ENCODE measurements at regions not wholly inside any gene's neighbourhood (a gene's known extent, or its start where the extent isn't known, plus 50 kb on each side); places are given as distances from the start of the nearest gene placed in this dataset.

DNA sequence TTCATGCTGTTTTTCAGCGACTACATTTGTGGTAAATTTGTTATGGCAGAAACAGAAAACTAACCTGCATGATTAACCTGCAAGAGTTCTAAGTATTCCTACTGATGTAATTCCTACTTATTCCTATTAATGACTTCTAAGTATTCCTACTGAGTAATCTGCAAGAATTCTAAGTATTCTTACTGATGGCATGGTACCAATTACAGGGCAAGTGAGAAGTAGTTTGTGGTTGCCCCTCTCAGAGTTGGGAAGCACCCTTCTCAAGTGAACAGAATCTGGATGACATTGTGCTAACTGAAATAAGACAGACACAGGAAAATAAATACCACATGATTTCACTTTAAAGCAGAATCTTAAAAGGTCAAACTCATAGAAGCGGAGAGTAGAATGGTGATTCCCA, 100.9 kb upstream of the CPNE8 start:
- no peaks in the 10 kb centered on the region for H3K9me3 Mint-ChIP-seq
- DNase-seq = no peak
- Histone ChIP-seq H2BK5ac (ENCODE audit: insufficient read length, low read length) (no peak overlapping the region), H2AFZ (ENCODE audit: low read length) (no peak overlapping the region), H3K14ac (ENCODE audit: insufficient read depth, low read length) (no peak overlapping the region), H2BK120ac (ENCODE audit: low read depth, low read length, poor library complexity, severe bottlenecking) (no peak overlapping the region), H3K4me2 (ENCODE audit: insufficient read depth, insufficient read length, low read length) (no peak overlapping the region), H3K18ac (ENCODE audit: insufficient read length, low read depth, low read length) (no peak overlapping the region), H4K20me1 (ENCODE audit: control insufficient read depth, insufficient read depth, insufficient read length) (no peaks in the 10 kb centered on the region), H3K79me1 (ENCODE audit: insufficient read depth, low read depth, low read length, poor library complexity, severe bottlenecking) (no peaks in the 10 kb centered on the region), H4K8ac (replicated peaks; ENCODE audit: insufficient read length, low read depth, low read length) (no peak overlapping the region), H3K27me3 (ENCODE audit: insufficient read depth, low read length) (no peaks in the 10 kb centered on the region), H2AK5ac (ENCODE audit: insufficient read length, low read length) (no peak overlapping the region), H3T11ph (ENCODE audit: low read length) (no peak overlapping the region), H3K4ac (ENCODE audit: low read depth, low read length) (no peak overlapping the region), H2BK12ac (ENCODE audit: insufficient read length, low read depth, low read length) (no peak overlapping the region), H2BK15ac (ENCODE audit: low read depth, low read length) (no peak overlapping the region), H3K56ac (ENCODE audit: insufficient read length, low read depth, low read length) (no peak overlapping the region), H3K23me2 (ENCODE audit: insufficient read length, low read depth, low read length, poor library complexity, severe bottlenecking) (no peaks in the 10 kb centered on the region), H4K5ac (ENCODE audit: insufficient read length, low read depth, low read length) (no peak overlapping the region), H3K9ac (ENCODE audit: extremely low read depth, insufficient read length, low read length) (no peak overlapping the region), H2BK20ac (ENCODE audit: low read depth, low read length, poor library complexity, severe bottlenecking) (no peak overlapping the region), H3K9me3 (ENCODE audit: control insufficient read depth, low read depth, low read length) (no peaks in the 10 kb centered on the region), H3K79me2 (ENCODE audit: insufficient read depth, low read length) (no peaks in the 10 kb centered on the region), H4K91ac (ENCODE audit: insufficient read length, low read depth, low read length) (no peak overlapping the region), H3K4me1 (ENCODE audit: insufficient read depth, low read length) (no peaks in the 10 kb centered on the region), H3K27ac (ENCODE audit: insufficient read length, low read depth, low read length) (no peak overlapping the region), H3K23ac (ENCODE audit: insufficient read length, low read depth, low read length) (no peak overlapping the region)
- no CpG with 5 or more reads among the region's 2 CpGs for WGBS (ENCODE audit: extremely low coverage, insufficient read length, low lambda C conversion rate)
- TF ChIP-seq, protein P1, sequence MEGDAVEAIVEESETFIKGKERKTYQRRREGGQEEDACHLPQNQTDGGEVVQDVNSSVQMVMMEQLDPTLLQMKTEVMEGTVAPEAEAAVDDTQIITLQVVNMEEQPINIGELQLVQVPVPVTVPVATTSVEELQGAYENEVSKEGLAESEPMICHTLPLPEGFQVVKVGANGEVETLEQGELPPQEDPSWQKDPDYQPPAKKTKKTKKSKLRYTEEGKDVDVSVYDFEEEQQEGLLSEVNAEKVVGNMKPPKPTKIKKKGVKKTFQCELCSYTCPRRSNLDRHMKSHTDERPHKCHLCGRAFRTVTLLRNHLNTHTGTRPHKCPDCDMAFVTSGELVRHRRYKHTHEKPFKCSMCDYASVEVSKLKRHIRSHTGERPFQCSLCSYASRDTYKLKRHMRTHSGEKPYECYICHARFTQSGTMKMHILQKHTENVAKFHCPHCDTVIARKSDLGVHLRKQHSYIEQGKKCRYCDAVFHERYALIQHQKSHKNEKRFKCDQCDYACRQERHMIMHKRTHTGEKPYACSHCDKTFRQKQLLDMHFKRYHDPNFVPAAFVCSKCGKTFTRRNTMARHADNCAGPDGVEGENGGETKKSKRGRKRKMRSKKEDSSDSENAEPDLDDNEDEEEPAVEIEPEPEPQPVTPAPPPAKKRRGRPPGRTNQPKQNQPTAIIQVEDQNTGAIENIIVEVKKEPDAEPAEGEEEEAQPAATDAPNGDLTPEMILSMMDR (conservative IDR thresholded peaks at IDR 0.05) = no peak
- H3K27me3 Mint-ChIP-seq (ENCODE audit: low read depth) = no peaks in the 10 kb centered on the region
- H3K36me3 Mint-ChIP-seq (ENCODE audit: insufficient read depth in 1 of 3, low read depth in 3 of 3) = no peaks in the 10 kb centered on the region
- peaks cover 14 to 15% of the 10 kb centered on the region in 2 experiments for H3K4me1 Mint-ChIP-seq
- H3K27ac Mint-ChIP-seq = no peak overlapping the region
- no peak overlapping the region for H3K4me3 Mint-ChIP-seq

Data from H9 (cell line).